Caco-2 (cell line): ENCODE measurements at regions not wholly inside any gene's neighbourhood (a gene's known extent, or its start where the extent isn't known, plus 50 kb on each side); places are given as distances from the start of the nearest gene placed in this dataset.

Experiments
- BruUV-seq: library from RNA; stranded (reverse); fragments of 400-500 nt; replicated peaks from 2 replicates; lab custom pipeline; 2021; lab: Mats Ljungman, UMichigan
- CTCF ChIA-PET: fragments of 300-600 bp; sonication (Branson Sonifier 250); formaldehyde crosslinking; loops from one replicate; lab custom pipeline; 2022; ENCODE audit warnings: antibody characterized with exemption; lab: Charles Lee
- POLR2A ChIA-PET: fragments of 300-600 bp; sonication (Branson Sonifier 250); formaldehyde crosslinking; loops from one replicate; lab custom pipeline; 2022; ENCODE audit warnings: antibody characterized with exemption; lab: Charles Lee
- DNase-seq, 2 experiments: peaks; one replicate each; pipeline versions ENCODE4 v3.0.0 to v3.0.0-alpha.2; 2020 to 2022
- H3K27me3 ChIP-seq: replicated peaks from 2 replicates; pipeline ENCODE4 v1.6.0; 2011; ENCODE audit warnings: low read length; ENCODE audit not compliant: control insufficient read depth, insufficient read depth
- H3K36me3 ChIP-seq: 2 replicates; pipeline ENCODE4 v1.5.1; 2011; ENCODE audit warnings: low read length; ENCODE audit not compliant: control insufficient read depth, insufficient read depth
- H3K4me1 ChIP-seq: fragments of 250-450 bp; sonication (Bioruptor Pico); 2 replicates; pipeline ENCODE4 v1.5.1; 2020; ENCODE audit warnings: mild to moderate bottlenecking
- H3K4me3 ChIP-seq: 2 replicates; pipeline ENCODE4 v1.5.1; 2011; ENCODE audit warnings: low read depth, mild to moderate bottlenecking, control low read depth, low read length
- H3K9me3 ChIP-seq: fragments of 250-450 bp; sonication (Bioruptor Pico); 2 replicates; pipeline ENCODE4 v1.5.1; 2020; ENCODE audit warnings: mild to moderate bottlenecking, moderate library complexity
- H3K27ac Mint-ChIP-seq: one replicate; pipeline ENCODE4 v1.8.0; 2022; ENCODE audit warnings: mixed read lengths; ENCODE audit not compliant: unreplicated experiment
- H3K27me3 Mint-ChIP-seq: one replicate; pipeline ENCODE4 v1.8.0; 2022; ENCODE audit warnings: mixed read lengths; ENCODE audit not compliant: insufficient read depth, unreplicated experiment
- H3K36me3 Mint-ChIP-seq: one replicate; pipeline ENCODE4 v1.8.0; 2022; ENCODE audit warnings: mild to moderate bottlenecking, mixed read lengths; ENCODE audit not compliant: insufficient read depth, unreplicated experiment
- H3K4me1 Mint-ChIP-seq: one replicate; pipeline ENCODE4 v1.8.0; 2022; ENCODE audit warnings: low read depth, mixed read lengths; ENCODE audit not compliant: unreplicated experiment
- H3K4me3 Mint-ChIP-seq: one replicate; pipeline ENCODE4 v1.8.0; 2022; ENCODE audit warnings: mild to moderate bottlenecking, moderate library complexity, mixed read lengths; ENCODE audit not compliant: unreplicated experiment
- H3K9me3 Mint-ChIP-seq: one replicate; pipeline ENCODE4 v1.8.0; 2022; ENCODE audit warnings: mixed read lengths; ENCODE audit not compliant: unreplicated experiment
- CTCF ChIP-seq, 2 experiments: fragments of 200-600 bp in 1 of 2; IDR thresholded peaks; 1 replicate in 1 of 2; 2 replicates in 1 of 2; pipeline versions ENCODE4 v1.5.1 to v1.8.0; 2011 to 2022; ENCODE audit warnings: antibody characterized with exemption in 1 of 2, control low read depth in 1 of 2, inconsistent platforms in 1 of 2, low read depth in 1 of 2, low read length in 1 of 2, mild to moderate bottlenecking in 1 of 2, moderate library complexity in 1 of 2; ENCODE audit not compliant: insufficient read depth in 1 of 2, severe bottlenecking in 1 of 2, unreplicated experiment in 1 of 2
- intact Hi-C: fragments of 100-400 bp; cut with micrococcal nuclease; formaldehyde crosslinking; loops from one replicate; pipeline ENCODE4 v1.10.0; 2022; ENCODE audit not compliant: unreplicated experiment

DNA sequence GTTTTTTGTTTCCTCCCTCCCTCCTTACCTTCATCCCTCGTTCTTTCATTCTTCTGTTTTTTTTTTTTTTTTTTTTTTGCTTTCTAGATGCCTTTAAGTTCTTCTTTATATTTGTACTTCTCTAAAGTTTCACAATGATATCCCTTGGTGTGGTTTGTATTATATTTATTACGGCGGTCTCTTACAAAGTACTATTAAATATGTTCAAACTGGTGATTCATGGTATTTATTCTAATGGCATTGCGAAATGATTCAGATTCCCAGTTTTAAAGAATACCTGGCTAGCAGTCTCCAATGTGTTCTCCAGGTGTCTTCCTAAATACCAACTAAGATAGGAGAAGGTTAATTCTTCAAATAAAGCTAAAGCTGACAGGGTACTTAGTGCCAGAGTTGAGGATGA lies 690.1 kb upstream of the COX7C start:
- CTCF ChIA-PET, result no interaction called here
- H3K27me3 Mint-ChIP-seq, result peaks cover 2% of the 10 kb centered on the region
- peaks cover 12% of the 10 kb centered on the region for H3K9me3 Mint-ChIP-seq
- BruUV-seq, result no TSS peak
- no peak for DNase-seq
- no peaks in the 10 kb centered on the region for H3K36me3 ChIP-seq
- no peaks in the 10 kb centered on the region for H3K27me3 ChIP-seq
- no peak overlapping the region for H3K4me3 ChIP-seq
- H3K36me3 Mint-ChIP-seq, result no peaks in the 10 kb centered on the region
- H3K4me1 Mint-ChIP-seq, result no peaks in the 10 kb centered on the region
- no peaks in the 10 kb centered on the region for H3K4me1 ChIP-seq
- H3K27ac Mint-ChIP-seq, result no peak overlapping the region
- intact Hi-C loops, result no loop called here
- H3K9me3 ChIP-seq, result peaks cover 6% of the 10 kb centered on the region
- no peak overlapping the region for H3K4me3 Mint-ChIP-seq
- POLR2A ChIA-PET, result no interaction called here
- no peak for TF ChIP-seq CTCF (IDR thresholded peaks at IDR 0.05; ENCODE audit: insufficient read depth in 1 of 2, low read depth in 1 of 2, low read length in 1 of 2, severe bottlenecking in 1 of 2, unreplicated experiment in 1 of 2)

DNA sequence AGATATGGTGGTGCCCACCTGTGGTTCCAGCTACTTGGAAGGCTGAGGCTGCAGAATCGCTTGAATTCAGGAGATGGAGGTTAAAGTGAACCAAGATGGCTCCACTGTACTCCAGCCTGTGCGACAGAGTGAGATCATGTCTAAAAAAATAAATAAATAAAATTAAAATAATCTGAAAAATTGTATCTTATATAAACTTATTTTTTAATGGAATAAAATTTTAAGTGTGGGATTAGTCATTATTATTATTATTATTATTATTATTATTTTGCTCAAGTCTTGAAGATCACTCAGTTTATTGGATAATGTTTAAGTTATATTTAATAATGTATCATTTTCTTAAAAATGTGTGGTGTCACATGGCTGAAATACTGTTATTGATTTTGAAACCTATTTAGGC lies 688.0 kb upstream of the COX7C start:
- Histone ChIP-seq H3K4me1 (no peaks in the 10 kb centered on the region), H3K27me3 (no peaks in the 10 kb centered on the region), H3K4me3 (no peak overlapping the region), H3K36me3 (no peaks in the 10 kb centered on the region), H3K9me3 (peaks cover 6% of the 10 kb centered on the region; the same call in 1 of the 2 replicates)
- DNase-seq, result no peak
- ChIA-PET CTCF (no interaction called here), POLR2A (no interaction called here)
- no TSS peak for BruUV-seq
- no peaks in the 10 kb centered on the region for H3K9me3 Mint-ChIP-seq
- no peaks in the 10 kb centered on the region for H3K36me3 Mint-ChIP-seq
- TF ChIP-seq CTCF (IDR thresholded peaks at IDR 0.05; ENCODE audit: insufficient read depth in 1 of 2, low read depth in 1 of 2, low read length in 1 of 2, severe bottlenecking in 1 of 2, unreplicated experiment in 1 of 2), result no peak
- no peak overlapping the region for H3K27ac Mint-ChIP-seq
- H3K4me1 Mint-ChIP-seq, result no peaks in the 10 kb centered on the region
- intact Hi-C loops, result no loop called here
- peaks cover 7% of the 10 kb centered on the region for H3K27me3 Mint-ChIP-seq
- H3K4me3 Mint-ChIP-seq, result no peak overlapping the region

DNA sequence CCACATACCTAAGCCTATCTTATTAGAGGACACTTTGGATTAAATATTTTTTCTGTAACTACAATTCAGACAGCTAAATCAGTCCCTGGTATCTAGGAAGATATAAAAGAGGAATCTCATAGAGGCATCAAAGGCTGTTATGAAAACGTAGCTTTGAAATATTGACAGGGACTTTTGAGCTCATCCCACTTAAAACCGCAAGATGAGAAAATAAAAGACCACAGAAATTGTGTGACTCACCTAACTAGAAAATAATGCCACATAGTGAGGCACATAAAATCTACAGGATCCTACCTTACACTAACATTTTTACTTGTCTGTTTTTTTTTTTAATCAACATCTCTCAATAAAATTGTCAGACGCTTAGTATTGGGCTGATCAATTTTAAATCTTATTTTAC lies 686.5 kb upstream of the COX7C start:
- DNase-seq, result no peak
- no peaks in the 10 kb centered on the region for H3K36me3 ChIP-seq
- BruUV-seq, result no TSS peak

More for the DNA sequence above, 686.5 kb upstream of the COX7C start:
- Histone ChIP-seq H3K9me3 (no peaks in the 10 kb centered on the region), H3K27me3 (no peaks in the 10 kb centered on the region), H3K4me3 (no peak overlapping the region), H3K4me1 (no peaks in the 10 kb centered on the region)
- no peaks in the 10 kb centered on the region for H3K4me1 Mint-ChIP-seq
- no peak overlapping the region for H3K27ac Mint-ChIP-seq
- no peaks in the 10 kb centered on the region for H3K36me3 Mint-ChIP-seq
- ChIA-PET POLR2A (no interaction called here), CTCF (no interaction called here)
- TF ChIP-seq CTCF (IDR thresholded peaks at IDR 0.05; ENCODE audit: insufficient read depth in 1 of 2, low read depth in 1 of 2, low read length in 1 of 2, severe bottlenecking in 1 of 2, unreplicated experiment in 1 of 2), result no peak
- intact Hi-C loops, result no loop called here
- peaks cover 7% of the 10 kb centered on the region for H3K27me3 Mint-ChIP-seq
- H3K4me3 Mint-ChIP-seq, result no peak overlapping the region
- no peaks in the 10 kb centered on the region for H3K9me3 Mint-ChIP-seq
